NCI-H2107 (cell line): ENCODE measurements at regions not wholly inside any gene's neighbourhood (a gene's known extent, or its start where the extent isn't known, plus 50 kb on each side); places are given as distances from the start of the nearest gene placed in this dataset.
"Not testable (repeated sequence)": the region's sequence is repeated elsewhere in the genome, so short reads cannot be mapped to it uniquely, and the experiment has no call there.

Experiments
- DNase-seq: peaks from one replicate; lab custom pipeline; 2025; lab: John Stamatoyannopoulos, UW

GRCh38 chrX:38940547-38940946, 139.3 kb downstream of the MID1IP1 start:
- DNase-seq, result no peak

DNA sequence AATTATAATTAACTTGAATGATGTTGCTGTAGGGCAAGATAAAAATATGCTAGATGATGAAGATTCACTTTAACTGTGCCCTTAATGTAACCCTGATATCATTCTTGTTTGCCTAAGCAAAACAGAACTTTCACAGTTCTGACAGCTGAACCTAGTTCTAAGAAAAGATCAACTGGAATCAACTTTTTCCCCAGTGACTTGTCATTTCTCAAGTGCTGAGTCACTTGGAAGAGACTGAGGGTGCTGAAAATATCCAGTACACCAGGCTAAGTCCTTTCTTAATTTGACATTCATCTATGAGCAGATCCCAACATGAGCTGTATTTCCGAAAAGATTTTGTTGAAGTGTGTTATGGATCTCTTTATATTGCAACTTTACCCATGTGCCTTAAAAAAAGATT, 140.4 kb downstream of the MID1IP1 start:
- DNase-seq, result no peak

DNA sequence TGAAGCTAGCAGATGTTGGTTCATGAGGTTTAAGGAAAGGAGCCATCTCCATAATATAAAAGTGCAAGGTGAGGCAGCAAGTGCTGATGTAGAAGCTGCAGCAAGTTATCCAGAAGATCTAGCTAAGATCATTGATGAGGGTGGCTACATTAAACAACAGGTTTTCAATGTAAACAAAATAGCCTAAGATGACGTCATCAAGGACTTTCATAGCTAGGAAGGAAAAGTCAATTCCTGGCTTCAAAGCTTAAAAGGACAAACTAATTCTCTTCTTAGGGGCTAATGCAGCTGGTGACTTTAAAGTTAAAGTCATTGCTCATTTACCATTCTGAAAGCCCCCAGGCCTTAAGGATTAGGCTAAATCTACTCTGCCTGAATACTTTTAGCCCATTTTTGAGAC, 141.9 kb downstream of the MID1IP1 start:
- DNase-seq, result no peak

DNA sequence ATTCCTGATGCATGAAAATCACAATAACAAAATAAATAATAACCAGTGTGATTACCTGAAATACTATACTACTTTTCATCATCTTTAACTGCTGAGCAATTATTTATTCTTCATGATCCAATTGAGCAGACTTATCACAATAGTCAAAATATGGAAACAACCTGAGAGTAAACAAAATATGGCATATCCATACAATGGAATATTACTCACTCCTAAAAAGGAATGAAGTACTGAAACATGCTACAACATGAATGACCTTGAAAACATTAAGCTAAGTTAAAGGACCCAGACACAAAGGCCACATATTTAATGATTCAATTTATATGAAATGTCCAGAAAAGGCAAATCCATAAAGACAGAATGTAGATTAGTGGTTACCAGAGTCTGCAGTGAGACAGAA, 146.8 kb downstream of the MID1IP1 start:
- DNase-seq, result no peak

DNA sequence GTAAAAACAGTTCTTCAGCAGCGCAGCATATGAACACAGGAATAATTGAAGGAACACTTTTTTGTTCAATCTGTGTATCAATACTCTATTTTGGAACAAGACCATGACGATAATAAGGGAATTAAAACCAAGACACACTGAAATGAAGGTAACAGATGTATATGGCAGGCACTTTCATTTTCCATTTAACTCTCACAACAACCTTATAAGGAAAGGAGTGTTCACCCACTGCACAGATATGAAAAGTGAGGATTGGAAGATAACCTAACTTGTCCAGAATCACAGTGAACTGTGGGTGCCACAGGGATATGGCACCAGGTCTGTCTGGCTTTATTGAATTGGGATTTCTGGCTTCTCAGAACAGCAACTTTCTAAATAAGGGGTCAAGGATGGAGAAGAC, 153.3 kb downstream of the MID1IP1 start:
- no peak for DNase-seq

GRCh38 chrX:38959736-38960135, 158.5 kb downstream of the MID1IP1 start:
- no peak for DNase-seq

DNA sequence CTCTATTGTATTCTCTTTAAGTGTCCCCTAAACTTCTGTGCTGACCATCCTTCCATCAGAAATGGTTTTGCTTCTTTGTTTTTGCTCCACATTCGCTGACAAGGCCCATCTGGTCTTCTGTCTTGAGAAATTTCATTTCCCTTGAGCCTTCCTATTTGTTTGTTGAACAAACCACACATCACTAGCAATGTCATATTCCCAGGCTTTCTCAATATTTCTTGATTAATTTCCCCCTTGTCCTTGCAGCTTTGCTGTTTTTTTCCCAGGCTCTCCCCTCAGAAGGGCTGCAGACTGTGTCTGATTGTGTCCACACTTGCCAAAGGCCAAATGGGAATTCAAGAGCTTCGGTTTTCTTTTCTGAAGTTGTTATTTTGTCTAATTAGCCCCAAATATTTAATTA, 158.9 kb downstream of the MID1IP1 start:
- DNase-seq, result no peak

DNA sequence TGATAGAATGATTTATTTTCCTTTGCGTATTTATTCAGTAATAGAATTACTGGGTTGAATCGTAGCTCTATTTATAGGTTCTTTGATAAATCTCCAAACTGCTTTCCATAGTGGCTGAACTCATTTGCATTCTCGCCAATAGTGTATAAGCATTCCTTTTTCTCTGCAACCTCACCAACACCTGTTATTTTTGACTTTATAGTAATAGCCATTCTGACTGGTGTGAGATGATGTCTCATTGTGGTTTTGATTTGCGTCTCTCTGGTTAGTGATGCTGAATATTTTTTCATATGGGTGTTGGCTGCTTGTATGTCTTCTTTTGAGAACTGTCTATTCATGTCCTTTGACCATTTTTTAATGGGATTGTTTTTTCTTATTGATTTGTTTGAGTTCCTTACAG, 160.7 kb downstream of the MID1IP1 start:
- DNase-seq, result no peak

GRCh38 chrX:38963244-38963643, 162.0 kb downstream of the MID1IP1 start:
- not testable (repeated sequence) for DNase-seq

GRCh38 chrX:38965888-38966287, 164.6 kb downstream of the MID1IP1 start:
- no peak for DNase-seq

DNA sequence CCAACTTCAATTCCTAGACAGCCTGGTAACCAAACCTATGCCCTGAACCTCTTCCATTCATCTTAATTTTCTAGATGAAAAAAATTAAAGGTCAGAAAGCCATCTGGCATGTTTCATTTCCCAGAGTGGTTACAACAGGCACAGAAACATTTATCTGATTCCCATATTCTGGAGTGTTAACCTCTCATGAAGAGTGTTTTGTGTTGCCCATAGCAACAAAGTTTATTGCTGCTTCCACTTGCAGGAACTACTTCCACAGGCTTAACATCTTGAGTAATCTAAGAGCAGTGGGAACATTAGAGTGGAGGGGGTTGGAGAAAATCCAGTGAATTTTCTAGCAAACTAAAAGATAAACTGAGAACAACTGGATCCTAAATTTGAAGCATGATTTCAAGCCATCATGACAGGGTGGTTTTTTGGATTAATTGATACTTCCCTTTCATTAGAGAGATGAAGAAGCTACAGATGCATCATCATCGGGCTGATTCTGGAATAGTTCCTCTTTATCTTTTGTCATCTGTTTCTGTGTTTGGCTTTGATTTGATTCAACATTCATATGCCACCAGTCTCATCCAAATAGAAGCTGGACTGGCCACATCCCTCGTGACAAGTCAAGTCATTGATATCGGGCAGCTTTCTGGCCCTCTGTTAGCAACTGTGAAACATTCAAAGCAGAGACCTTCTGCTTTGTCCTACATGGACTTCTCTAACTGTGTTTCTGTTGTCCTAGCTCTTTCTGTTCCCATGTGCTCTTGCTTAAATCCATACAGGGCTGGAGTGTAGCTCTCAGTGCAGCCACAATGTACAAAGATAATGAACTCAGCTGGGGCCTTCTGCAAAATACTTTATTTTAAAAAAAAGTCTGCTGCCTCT, 167.3 kb downstream of the MID1IP1 start:
- DNase-seq, result no peak

DNA sequence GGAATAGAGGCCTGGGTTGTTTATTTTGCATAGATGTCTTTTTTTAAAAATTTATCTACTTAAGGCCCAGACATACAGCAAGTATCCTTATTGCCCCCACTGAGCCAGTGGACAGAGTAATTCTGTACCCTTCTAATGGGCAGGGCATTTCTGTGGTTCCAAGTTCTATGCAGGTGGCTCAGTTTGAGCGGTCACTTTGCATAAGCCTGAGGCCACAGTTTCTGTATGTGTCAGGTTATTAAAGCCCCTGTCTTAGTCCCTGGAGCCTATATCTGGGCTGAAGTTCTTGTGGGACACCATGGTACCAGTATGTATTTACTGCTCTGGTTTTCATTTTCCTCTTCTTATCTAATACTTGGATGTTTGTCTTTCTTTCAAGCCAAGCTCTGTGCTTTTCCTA, 168.8 kb downstream of the MID1IP1 start:
- no peak for DNase-seq

GRCh38 chrX:38970845-38971244, 169.6 kb downstream of the MID1IP1 start:
- no peak for DNase-seq

- no peak for DNase-seq
Measured at GRCh38 chrX:38973322-38973721, 172.1 kb downstream of the MID1IP1 start.

- no peak for DNase-seq
Measured at GRCh38 chrX:38974542-38974941, 173.3 kb downstream of the MID1IP1 start.

GRCh38 chrX:38975368-38975942, 174.2 kb downstream of the MID1IP1 start:
- DNase-seq, result no peak

DNA sequence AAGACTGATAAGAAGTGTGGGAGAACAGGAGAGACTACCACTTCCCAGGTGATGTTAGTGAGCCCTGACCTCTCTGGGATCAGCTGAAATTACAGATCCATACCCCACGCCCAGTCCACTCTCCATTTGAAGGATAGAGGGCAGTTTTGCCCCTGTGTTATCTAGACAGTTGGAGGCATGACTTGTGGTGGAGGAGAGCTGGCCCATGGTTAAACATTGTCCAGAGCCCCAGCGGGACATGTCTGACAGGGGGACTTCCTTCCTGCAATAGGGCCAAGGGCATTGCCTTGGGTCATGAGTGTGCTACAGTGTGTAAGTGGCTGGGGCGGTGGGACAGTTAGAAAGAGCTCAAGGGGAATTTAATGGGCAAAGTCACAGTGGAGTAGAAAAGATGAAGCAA, 181.1 kb downstream of the MID1IP1 start:
- no peak for DNase-seq

- DNase-seq, result no peak
Measured at GRCh38 chrX:38982843-38983242, 181.6 kb downstream of the MID1IP1 start.

DNA sequence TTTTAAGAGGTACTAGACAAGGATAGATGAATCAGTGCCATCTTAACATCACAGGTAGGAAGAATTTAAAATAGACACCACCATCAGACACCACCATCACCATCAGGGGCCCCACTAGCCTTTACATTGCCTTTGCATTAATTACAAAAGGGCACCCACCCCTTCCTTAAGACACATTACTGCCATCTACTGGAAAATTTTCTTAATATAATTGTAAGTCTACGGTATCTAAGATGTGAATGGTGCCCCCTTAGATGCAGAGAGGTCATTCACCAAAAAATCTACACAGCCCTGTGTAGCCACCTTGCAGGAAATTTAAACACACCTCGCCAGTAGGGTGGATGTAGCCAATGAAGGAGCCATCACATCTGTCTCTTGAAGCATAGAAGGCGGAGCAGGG, 184.1 kb downstream of the MID1IP1 start:
- no peak for DNase-seq

DNA sequence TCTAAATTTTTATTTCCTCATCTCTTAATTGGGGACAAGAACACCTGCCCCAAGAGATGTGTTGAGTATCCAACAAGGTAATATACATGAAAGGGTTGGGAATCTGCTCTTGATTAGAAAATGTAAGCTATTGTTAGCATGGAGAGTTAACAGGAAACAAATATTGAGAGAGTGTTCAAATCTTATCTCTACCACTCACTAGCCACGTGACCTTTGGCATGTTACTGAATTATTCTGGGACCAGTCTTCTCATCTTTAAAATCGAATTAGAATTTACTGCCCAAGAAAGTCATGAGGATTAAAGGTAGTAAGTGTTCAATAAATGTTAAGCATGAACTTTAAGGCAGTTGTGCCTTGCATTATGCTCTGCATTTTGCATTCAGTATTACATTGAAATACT, 184.7 kb downstream of the MID1IP1 start:
- DNase-seq, result no peak

DNA sequence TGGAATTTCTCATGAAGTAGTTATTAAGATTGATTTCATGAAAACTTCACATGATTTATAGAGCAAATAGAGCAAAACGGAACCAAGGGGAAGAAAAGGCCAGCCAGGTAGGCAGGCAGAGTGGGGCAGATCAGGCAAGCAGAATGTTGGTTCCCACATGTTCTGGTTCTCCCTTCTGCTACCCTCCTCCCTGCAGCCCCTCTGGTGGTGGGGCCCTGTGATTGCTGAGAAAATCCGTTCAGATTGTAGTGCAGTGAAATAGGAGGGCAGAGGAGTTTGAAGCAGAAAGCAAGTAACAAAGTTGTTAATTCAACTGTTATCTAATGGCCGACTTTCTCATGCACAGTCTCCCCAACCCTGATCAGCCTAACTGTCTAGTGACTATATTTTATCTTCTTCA, 185.3 kb downstream of the MID1IP1 start:
- no peak for DNase-seq

GRCh38 chrX:38987198-38987651, 186.0 kb downstream of the MID1IP1 start:
- no peak for DNase-seq

DNA sequence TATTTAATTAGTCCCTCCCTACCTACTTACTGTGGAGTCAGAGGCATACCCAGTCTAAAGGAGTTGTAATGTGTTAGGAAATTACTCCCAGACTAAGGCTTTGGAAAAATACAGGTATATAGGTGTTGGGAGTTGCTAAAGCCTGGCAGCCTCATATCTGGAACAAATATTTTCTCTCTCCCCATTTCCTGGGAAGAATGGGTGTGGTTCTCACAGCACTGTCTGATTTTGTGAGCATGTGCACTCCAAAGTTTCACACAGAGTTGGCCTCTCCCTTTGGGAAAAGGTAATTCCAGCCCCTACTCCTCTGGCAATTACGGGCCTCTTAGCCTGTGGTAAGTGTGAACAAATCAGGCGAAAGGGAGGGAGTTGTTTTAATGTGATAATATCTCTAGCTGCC, 187.0 kb downstream of the MID1IP1 start:
- DNase-seq, result no peak

GRCh38 chrX:38989076-38989475, 187.8 kb downstream of the MID1IP1 start:
- DNase-seq, result no peak
